ENCODE measurements at regions not wholly inside any gene's neighbourhood (a gene's known extent, or its start where the extent isn't known, plus 50 kb on each side); places are given as distances from the start of the nearest gene placed in this dataset.

- H3K27ac Mint-ChIP-seq, result no peak overlapping the region
- no peaks in the 10 kb centered on the region for H3K9me3 Mint-ChIP-seq (ENCODE audit: low read depth)
- DNase-seq (ENCODE audit: low spot score, unreplicated experiment), result no peak
- no peak overlapping the region for H3K4me3 Mint-ChIP-seq (ENCODE audit: low read depth)
- no peaks in the 10 kb centered on the region for H3K27me3 Mint-ChIP-seq
- H3K4me1 Mint-ChIP-seq (ENCODE audit: low read depth), result peaks cover 6% of the 10 kb centered on the region
- TF ChIP-seq CTCF (IDR thresholded peaks at IDR 0.05; ENCODE audit: unreplicated experiment), result no peak
- H3K36me3 Mint-ChIP-seq (ENCODE audit: insufficient read depth), result no peaks in the 10 kb centered on the region
Measured at GRCh38 chr5:58208674-58209073, 251.2 kb downstream of the PLK2 start.

GRCh38 chr5:58207076-58207475, 252.8 kb downstream of the PLK2 start:
- Mint-ChIP-seq H3K27ac (no peak overlapping the region), H3K4me1 (ENCODE audit: low read depth) (peaks cover 6% of the 10 kb centered on the region), H3K4me3 (ENCODE audit: low read depth) (no peak overlapping the region), H3K27me3 (no peaks in the 10 kb centered on the region), H3K36me3 (ENCODE audit: insufficient read depth) (no peaks in the 10 kb centered on the region), H3K9me3 (ENCODE audit: low read depth) (no peaks in the 10 kb centered on the region)
- TF ChIP-seq CTCF (IDR thresholded peaks at IDR 0.05; ENCODE audit: unreplicated experiment), result no peak
- DNase-seq (ENCODE audit: low spot score, unreplicated experiment), result no peak

GRCh38 chr5:58204966-58205365, 254.9 kb downstream of the PLK2 start:
- Mint-ChIP-seq H3K4me3 (ENCODE audit: low read depth) (no peak overlapping the region), H3K9me3 (ENCODE audit: low read depth) (no peaks in the 10 kb centered on the region), H3K36me3 (ENCODE audit: insufficient read depth) (no peaks in the 10 kb centered on the region), H3K27me3 (no peaks in the 10 kb centered on the region), H3K4me1 (ENCODE audit: low read depth) (peaks cover 6% of the 10 kb centered on the region), H3K27ac (no peak overlapping the region)
- DNase-seq (ENCODE audit: low spot score, unreplicated experiment), result no peak
- no peak for TF ChIP-seq CTCF (IDR thresholded peaks at IDR 0.05; ENCODE audit: unreplicated experiment)

- DNase-seq (ENCODE audit: low spot score, unreplicated experiment), result no peak
- no peaks in the 10 kb centered on the region for H3K27me3 Mint-ChIP-seq
- no peaks in the 10 kb centered on the region for H3K36me3 Mint-ChIP-seq (ENCODE audit: insufficient read depth)
- peaks cover 6% of the 10 kb centered on the region for H3K4me1 Mint-ChIP-seq (ENCODE audit: low read depth)
- no peak overlapping the region for H3K4me3 Mint-ChIP-seq (ENCODE audit: low read depth)
- TF ChIP-seq CTCF (IDR thresholded peaks at IDR 0.05; ENCODE audit: unreplicated experiment), result no peak
- H3K27ac Mint-ChIP-seq, result no peak overlapping the region
- H3K9me3 Mint-ChIP-seq (ENCODE audit: low read depth), result no peaks in the 10 kb centered on the region
Measured at GRCh38 chr5:58202941-58203444, 256.9 kb downstream of the PLK2 start.

GRCh38 chr5:58201922-58202648, 257.8 kb downstream of the PLK2 start:
- H3K36me3 Mint-ChIP-seq (ENCODE audit: insufficient read depth), result no peaks in the 10 kb centered on the region
- TF ChIP-seq CTCF (IDR thresholded peaks at IDR 0.05; ENCODE audit: unreplicated experiment), result no peak
- no peak overlapping the region for H3K27ac Mint-ChIP-seq
- no peaks in the 10 kb centered on the region for H3K9me3 Mint-ChIP-seq (ENCODE audit: low read depth)
- H3K4me1 Mint-ChIP-seq (ENCODE audit: low read depth), result peaks cover 6% of the 10 kb centered on the region
- no peaks in the 10 kb centered on the region for H3K27me3 Mint-ChIP-seq
- H3K4me3 Mint-ChIP-seq (ENCODE audit: low read depth), result no peak overlapping the region
- DNase-seq (ENCODE audit: low spot score, unreplicated experiment), result no peak
